Common myeloid progenitor, CD34-positive (primary cell): ENCODE measurements at regions not wholly inside any gene's neighbourhood (a gene's known extent, or its start where the extent isn't known, plus 50 kb on each side); places are given as distances from the start of the nearest gene placed in this dataset.
"Not testable (repeated sequence)": the region's sequence is repeated elsewhere in the genome, so short reads cannot be mapped to it uniquely, and the experiment has no call there.

Source experiments
- CTCF ChIA-PET: fragments of 350-600 bp; sonication (Branson Sonifier 250); formaldehyde crosslinking; loops from one replicate; lab custom pipeline; 2021; ENCODE audit warnings: antibody characterized with exemption; lab: Charles Lee
- POLR2A ChIA-PET: fragments of 350-600 bp; sonication (Branson Sonifier 250); formaldehyde crosslinking; loops from one replicate; lab custom pipeline; 2021; ENCODE audit warnings: antibody characterized with exemption; lab: Charles Lee
- DNase-seq, 3 donors: peaks; one replicate each; pipeline versions ENCODE4 v3.0.0 to v3.0.0-alpha.2; 2013
- H3K27ac ChIP-seq, 2 experiments: 1 replicate in 1 of 2; 2 replicates in 1 of 2; pipeline ENCODE4 v1.7.0; 2013; ENCODE audit warnings: inconsistent platforms in 2 of 2, low read length in 2 of 2, mild to moderate bottlenecking in 2 of 2, low read depth in 1 of 2, moderate library complexity in 1 of 2; ENCODE audit not compliant: severe bottlenecking in 2 of 2, insufficient read depth in 1 of 2, poor library complexity in 1 of 2
- H3K27me3 ChIP-seq, 5 experiments: replicated peaks in 2 of 5; 1 replicate in 3 of 5; 2 replicates in 2 of 5; pipeline versions ENCODE4 v1.6.1 to v1.7.0; 2013; ENCODE audit warnings: low read length in 4 of 5, mild to moderate bottlenecking in 2 of 5, moderate library complexity in 2 of 5, inconsistent platforms in 1 of 5; ENCODE audit not compliant: insufficient read depth in 5 of 5, control insufficient read depth in 4 of 5
- H3K36me3 ChIP-seq, 4 experiments: 1 replicate in 2 of 4; 2 replicates in 2 of 4; pipeline versions ENCODE4 v1.6.1 to v1.7.0; 2013; ENCODE audit warnings: low read length in 3 of 4, control low read depth in 1 of 4, mild to moderate bottlenecking in 1 of 4; ENCODE audit not compliant: control insufficient read depth in 4 of 4, insufficient read depth in 4 of 4
- H3K4me1 ChIP-seq, 4 experiments: 1 replicate in 3 of 4; 2 replicates in 1 of 4; pipeline versions ENCODE4 v1.6.1 to v1.7.1; 2013; ENCODE audit warnings: low read length in 3 of 4, mild to moderate bottlenecking in 3 of 4, control low read depth in 1 of 4, inconsistent platforms in 1 of 4, moderate library complexity in 1 of 4; ENCODE audit not compliant: control insufficient read depth in 4 of 4, insufficient read depth in 4 of 4; ENCODE audit errors: control extremely low read depth in 1 of 4
- H3K4me3 ChIP-seq, 7 experiments: 1 replicate in 4 of 7; 2 replicates in 3 of 7; pipeline versions ENCODE4 v1.5.1 to v1.7.0; 2013; ENCODE audit warnings: mild to moderate bottlenecking in 7 of 7, low read length in 6 of 7, moderate library complexity in 6 of 7, inconsistent platforms in 2 of 7, low read depth in 2 of 7, control low read depth in 1 of 7; ENCODE audit not compliant: insufficient read depth in 4 of 7, control insufficient read depth in 1 of 7; ENCODE audit errors: extremely low read depth in 1 of 7
- H3K9me3 ChIP-seq, 5 experiments: 1 replicate in 4 of 5; 2 replicates in 1 of 5; pipeline versions ENCODE4 v1.6.1 to v1.7.1; 2013; ENCODE audit warnings: low read length in 4 of 5, mild to moderate bottlenecking in 2 of 5, inconsistent platforms in 1 of 5, low read depth in 1 of 5, moderate library complexity in 1 of 5; ENCODE audit not compliant: control insufficient read depth in 4 of 5, insufficient read depth in 2 of 5; ENCODE audit errors: control extremely low read depth in 1 of 5
- WGBS: methylation state at CpG from one replicate; pipeline ENCODE4 v1.1.5; 2013; ENCODE audit not compliant: insufficient coverage; 5-methylcytosine and 5-hydroxymethylcytosine counted together

- H3K9me3 ChIP-seq, result peaks cover 0 to 1% (median 0%) of the 10 kb centered on the region in 5 experiments
- no peak for DNase-seq
- CTCF ChIA-PET, result no interaction called here
- H3K27me3 ChIP-seq, result no peaks in the 10 kb centered on the region
- POLR2A ChIA-PET, result no interaction called here
- H3K4me1 ChIP-seq, result peaks cover 0 to 28% (median 17%) of the 10 kb centered on the region in 4 experiments
- WGBS, result no CpG with 5 or more reads among the region's 2 CpGs
- no peak overlapping the region for H3K27ac ChIP-seq
- H3K36me3 ChIP-seq, result no peaks in the 10 kb centered on the region
- H3K4me3 ChIP-seq, result no peak overlapping the region
These were observed 90.0 kb downstream of the TMEM167A start for GRCh38 chr5:82987188-82987587.

- CTCF ChIA-PET, result interaction anchor here (1.1 kb wide), 1 partner anchor 48 kb away, joined by 3 read pairs; no protein-coding TSS in a partner anchor
- H3K9me3 ChIP-seq, result peaks cover 0 to 1% (median 0%) of the 10 kb centered on the region in 5 experiments
- no peak for DNase-seq
- peaks cover 0 to 24% (median 12%) of the 10 kb centered on the region in 4 experiments for H3K4me1 ChIP-seq
- H3K27me3 ChIP-seq, result no peaks in the 10 kb centered on the region
- H3K4me3 ChIP-seq, result no peak overlapping the region
- H3K36me3 ChIP-seq, result no peaks in the 10 kb centered on the region
- no peak overlapping the region for H3K27ac ChIP-seq
- POLR2A ChIA-PET, result no interaction called here
These were observed 90.8 kb downstream of the TMEM167A start for GRCh38 chr5:82986404-82986803.

GRCh38 chr5:82985763-82986162, 91.4 kb downstream of the TMEM167A start:
- peaks cover 0 to 1% (median 0%) of the 10 kb centered on the region in 5 experiments for H3K9me3 ChIP-seq
- CTCF ChIA-PET, result interaction anchor here (1.1 kb wide), 1 partner anchor 47 kb away, joined by 3 read pairs; no protein-coding TSS in a partner anchor
- H3K36me3 ChIP-seq, result no peaks in the 10 kb centered on the region
- no peak overlapping the region for H3K27ac ChIP-seq
- POLR2A ChIA-PET, result no interaction called here
- DNase-seq, result no peak
- H3K4me1 ChIP-seq, result peaks cover 0 to 19% (median 7%) of the 10 kb centered on the region in 4 experiments
- no peaks in the 10 kb centered on the region for H3K27me3 ChIP-seq
- 0% methylated on average over 1 of the region's 2 CpGs for WGBS
- no peak overlapping the region for H3K4me3 ChIP-seq

- Histone ChIP-seq H3K9me3 (peaks cover 0 to 1% (median 0%) of the 10 kb centered on the region in 5 experiments), H3K27me3 (no peaks in the 10 kb centered on the region), H3K4me1 (peaks cover 0 to 19% (median 7%) of the 10 kb centered on the region in 4 experiments), H3K36me3 (no peaks in the 10 kb centered on the region), H3K27ac (no peak overlapping the region), H3K4me3 (no peak overlapping the region)
- DNase-seq, result peak in 1 of 3 donors; percentile 18
- POLR2A ChIA-PET, result no interaction called here
- CTCF ChIA-PET, result no interaction called here
- WGBS, result 28% methylated on average over 6 of the region's 10 CpGs
These were observed 92.1 kb downstream of the TMEM167A start for GRCh38 chr5:82984786-82985735.

GRCh38 chr5:82982846-82983245, 94.3 kb downstream of the TMEM167A start:
- Histone ChIP-seq H3K9me3 (no peaks in the 10 kb centered on the region), H3K4me1 (peaks cover 0 to 19% (median 7%) of the 10 kb centered on the region in 4 experiments), H3K27me3 (no peaks in the 10 kb centered on the region), H3K36me3 (no peaks in the 10 kb centered on the region), H3K4me3 (no peak overlapping the region), H3K27ac (no peak overlapping the region)
- ChIA-PET POLR2A (no interaction called here), CTCF (no interaction called here)
- no CpG with 5 or more reads among the region's 2 CpGs for WGBS
- peak in 2 of 3 donors; percentile 64 to 75 for DNase-seq

GRCh38 chr5:82976887-82977286, 100.3 kb downstream of the TMEM167A start:
- H3K27me3 ChIP-seq, DNase-seq, H3K27ac ChIP-seq, H3K4me3 ChIP-seq, H3K4me1 ChIP-seq, POLR2A ChIA-PET, H3K36me3 ChIP-seq: not testable (repeated sequence)
- H3K9me3 ChIP-seq, result peaks cover 0 to 24% (median 13%) of the 10 kb centered on the region in 5 experiments
- CTCF ChIA-PET, result interaction anchor here (1.3 kb wide), 1 partner anchor 16 kb away, joined by 4 read pairs; no protein-coding TSS in a partner anchor

GRCh38 chr5:82975812-82976211, 101.4 kb downstream of the TMEM167A start:
- H3K27ac ChIP-seq, result no peak overlapping the region
- POLR2A ChIA-PET, result no interaction called here
- whole genome bisulfite sequencing, result 96% methylated on average over 4 of the region's 5 CpGs

More at GRCh38 chr5:82975812-82976211, 101.4 kb downstream of the TMEM167A start:
- Histone ChIP-seq H3K4me1 (no peaks in the 10 kb centered on the region), H3K9me3 (peaks cover 0 to 24% (median 13%) of the 10 kb centered on the region in 5 experiments), H3K36me3 (no peaks in the 10 kb centered on the region), H3K4me3 (no peak overlapping the region), H3K27me3 (no peaks in the 10 kb centered on the region)
- CTCF ChIA-PET, result interaction anchor here (1.3 kb wide), 1 partner anchor 15 kb away, joined by 4 read pairs; no protein-coding TSS in a partner anchor
- no peak for DNase-seq
